NCI-H748 treated with DMSO at 0.1 percent for 48 hours (cell line): ENCODE measurements at regions not wholly inside any gene's neighbourhood (a gene's known extent, or its start where the extent isn't known, plus 50 kb on each side); places are given as distances from the start of the nearest gene placed in this dataset.
"Not testable (repeated sequence)": the region's sequence is repeated elsewhere in the genome, so short reads cannot be mapped to it uniquely, and the experiment has no call there.

Experiments used
- DNase-seq: peaks from one replicate; lab custom pipeline; 2025; lab: John Stamatoyannopoulos, UW

GRCh38 chr22:34604312-34604711 is 461.6 kb upstream of the ISX start:
- DNase-seq: no peak

- no peak for DNase-seq
Measured at GRCh38 chr22:34608106-34608505, 457.9 kb upstream of the ISX start.

- DNase-seq: no peak
Measured at GRCh38 chr22:34608540-34609115, 457.3 kb upstream of the ISX start.

DNA sequence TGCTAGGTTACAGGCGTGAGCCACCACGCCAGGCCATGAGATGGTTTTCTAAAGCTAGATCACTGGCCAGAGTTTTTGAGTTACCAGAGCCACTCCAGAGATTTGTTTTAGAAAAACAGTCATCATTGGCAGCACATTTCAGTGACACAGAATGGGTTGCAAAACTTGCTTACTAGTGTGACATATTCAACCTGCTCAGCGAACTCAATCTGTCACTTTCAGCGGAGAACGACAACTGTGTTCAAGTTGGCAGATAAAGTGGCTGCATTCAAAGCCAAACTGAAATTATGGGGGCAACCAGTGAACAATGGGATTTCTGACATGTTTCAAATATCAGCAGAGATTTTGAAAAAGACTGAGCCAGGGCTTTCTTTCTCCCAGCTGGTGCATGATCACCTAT is 456.3 kb upstream of the ISX start:
- DNase-seq: no peak

DNA sequence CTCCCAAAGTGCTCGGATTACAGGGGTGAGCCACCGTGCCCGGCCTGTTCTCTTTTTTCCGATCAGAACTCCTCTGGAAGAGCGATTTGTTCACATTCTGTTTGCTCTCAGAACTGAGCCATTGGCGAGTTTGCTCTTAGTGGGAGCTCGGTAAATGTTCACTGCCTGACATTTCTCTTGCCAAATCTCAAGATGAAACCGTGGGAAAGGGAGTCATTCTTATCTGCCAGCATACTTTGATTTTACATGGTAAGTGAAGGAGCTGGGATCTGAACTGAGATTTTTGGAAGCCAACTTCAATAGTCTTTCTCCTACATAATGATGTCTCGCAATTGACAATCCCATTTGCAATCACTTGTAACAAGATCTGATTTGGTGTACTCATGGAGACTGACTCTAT is 445.8 kb upstream of the ISX start:
- DNase-seq: no peak

- no peak for DNase-seq
Measured at GRCh38 chr22:34620832-34621231, 445.1 kb upstream of the ISX start.

DNA sequence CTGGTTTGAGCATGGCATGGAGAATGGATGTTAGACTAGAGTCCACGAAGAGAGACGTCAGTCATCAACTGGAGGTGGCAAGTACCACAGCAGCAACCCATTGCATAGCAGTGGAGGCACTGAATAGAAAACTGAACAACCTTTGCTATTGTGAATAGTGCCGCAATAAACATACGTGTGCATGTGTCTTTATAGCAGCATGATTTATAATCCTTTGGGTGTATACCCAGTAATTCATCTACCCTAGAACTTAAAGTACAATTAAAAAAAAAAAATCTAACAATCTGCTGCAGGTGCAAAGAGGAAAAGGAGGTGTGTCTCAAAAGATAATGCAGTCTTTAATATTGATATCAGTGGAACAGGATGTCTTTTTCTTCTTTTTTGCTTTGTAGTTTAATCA is 443.4 kb upstream of the ISX start:
- DNase-seq: no peak

- no peak for DNase-seq
Measured at GRCh38 chr22:34623580-34623979, 442.4 kb upstream of the ISX start.

GRCh38 chr22:34625892-34626291 is 440.1 kb upstream of the ISX start:
- not testable (repeated sequence) for DNase-seq

GRCh38 chr22:34638128-34638527 is 427.8 kb upstream of the ISX start:
- no peak for DNase-seq

DNA sequence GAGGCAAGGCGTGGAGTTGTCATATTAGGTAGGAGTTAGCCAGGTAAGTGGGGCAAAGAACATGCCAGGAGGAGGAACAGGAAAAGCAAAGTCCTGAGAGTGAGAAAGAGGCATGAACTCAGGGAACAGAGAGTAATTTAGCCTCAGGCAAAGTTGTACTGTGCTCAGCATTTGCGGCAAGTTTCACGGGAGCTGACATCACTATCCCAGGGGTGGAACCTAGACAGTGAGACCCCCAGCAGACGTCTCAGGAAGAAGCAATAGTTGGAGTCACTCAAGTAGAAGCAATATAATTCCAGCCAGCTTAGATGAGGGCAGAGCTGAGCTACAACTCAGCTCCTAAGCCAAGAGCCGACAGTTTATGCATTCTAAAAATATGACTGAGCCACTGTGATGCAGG is 426.0 kb upstream of the ISX start:
- DNase-seq: no peak

DNA sequence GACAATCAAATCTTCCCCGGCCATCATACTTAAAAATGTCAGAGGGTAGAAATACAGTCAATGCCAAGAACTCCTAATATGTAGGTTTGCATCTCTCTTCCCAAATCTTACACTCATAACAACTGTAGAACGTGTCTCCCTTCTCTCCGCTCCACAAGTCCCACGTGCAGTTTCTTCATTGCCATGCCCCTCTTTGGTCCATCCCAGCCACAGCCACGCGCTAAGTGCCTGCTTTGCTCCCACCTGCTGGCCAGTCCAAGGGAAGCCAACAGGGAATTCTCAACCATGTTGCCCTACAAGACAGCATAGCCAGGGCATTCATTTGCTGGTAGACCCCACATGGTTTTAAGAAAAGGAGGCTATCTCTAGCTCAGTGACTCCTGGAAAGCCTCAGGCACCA is 420.6 kb upstream of the ISX start:
- DNase-seq: no peak

DNA sequence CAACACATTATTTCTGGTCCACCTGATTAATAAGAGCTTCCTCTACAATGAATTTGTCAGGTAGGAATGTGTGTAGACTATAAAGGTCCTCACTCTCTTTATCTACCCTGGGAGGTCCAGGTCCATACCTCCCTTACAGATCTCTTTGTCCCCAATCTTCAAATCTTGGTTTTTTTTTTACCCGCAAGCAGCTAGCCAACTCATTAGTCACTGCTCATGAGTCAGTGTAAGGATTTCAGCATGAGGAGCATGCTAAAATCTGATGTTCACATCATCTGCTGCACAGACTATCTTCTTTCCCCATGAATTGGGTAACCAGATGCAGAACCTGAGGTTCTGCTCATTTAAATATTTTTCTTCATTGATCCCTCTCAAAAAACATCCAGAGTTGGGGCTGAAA is 397.0 kb upstream of the ISX start:
- no peak for DNase-seq

GRCh38 chr22:34683031-34683430 is 382.9 kb upstream of the ISX start:
- DNase-seq: not testable (repeated sequence)

DNA sequence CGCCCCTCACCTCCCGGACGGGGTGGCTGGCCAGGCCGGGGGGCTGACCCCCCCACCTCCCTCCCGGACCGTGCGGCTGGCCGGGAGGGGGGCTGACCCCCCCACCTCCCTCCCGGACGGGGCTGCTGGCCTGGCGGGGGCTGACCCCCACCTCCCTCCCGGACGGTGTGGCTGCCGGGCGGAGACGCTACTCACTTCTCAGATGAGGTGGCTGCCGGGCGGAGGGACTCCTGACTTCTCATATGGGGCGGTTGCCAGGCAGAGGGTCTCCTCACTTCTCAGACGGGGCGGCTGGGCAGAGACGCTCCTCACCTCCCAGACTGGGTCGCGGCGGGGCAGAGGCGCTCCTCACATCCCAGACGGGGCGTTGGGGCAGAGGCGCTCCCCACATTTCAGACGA is 381.7 kb upstream of the ISX start:
- not testable (repeated sequence) for DNase-seq

GRCh38 chr22:34687116-34687515 is 378.8 kb upstream of the ISX start:
- no peak for DNase-seq

DNA sequence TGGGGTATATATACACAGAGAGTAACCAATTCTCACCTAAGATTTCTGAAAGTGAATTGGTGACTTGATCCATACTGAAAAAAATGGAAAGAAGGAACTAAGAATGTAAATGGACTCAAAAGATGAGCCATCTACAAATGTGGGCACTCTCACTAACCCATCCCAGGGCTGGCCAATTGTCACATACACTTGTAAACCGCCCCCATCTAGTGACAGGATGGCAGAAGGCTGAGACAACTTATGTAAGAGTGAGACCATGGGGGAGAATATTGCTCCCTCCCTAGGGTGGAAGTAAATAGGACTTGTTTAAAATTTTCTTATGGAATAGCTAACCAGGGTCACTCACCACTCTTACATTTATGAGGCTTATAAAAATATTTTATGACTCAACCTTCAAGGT is 377.1 kb upstream of the ISX start:
- DNase-seq: no peak

DNA sequence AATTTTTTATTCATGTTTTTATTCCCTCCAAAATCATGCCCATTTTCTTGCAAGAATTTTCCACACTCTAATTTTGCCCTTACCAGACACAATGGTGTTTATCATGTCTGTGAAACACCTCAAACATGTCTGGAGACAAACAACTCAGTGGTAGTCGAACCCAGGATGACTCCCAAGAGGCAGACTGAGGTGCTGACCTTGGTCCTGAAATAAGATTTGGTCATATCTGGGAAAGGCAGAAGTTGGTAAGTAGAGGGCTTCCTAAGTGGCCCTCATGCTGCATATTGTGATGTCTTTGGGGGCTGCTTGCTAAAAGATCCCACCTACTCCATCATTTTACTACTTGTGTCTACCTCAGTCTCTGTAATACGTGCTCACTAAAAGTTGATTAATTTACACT is 369.4 kb upstream of the ISX start:
- no peak for DNase-seq

DNA sequence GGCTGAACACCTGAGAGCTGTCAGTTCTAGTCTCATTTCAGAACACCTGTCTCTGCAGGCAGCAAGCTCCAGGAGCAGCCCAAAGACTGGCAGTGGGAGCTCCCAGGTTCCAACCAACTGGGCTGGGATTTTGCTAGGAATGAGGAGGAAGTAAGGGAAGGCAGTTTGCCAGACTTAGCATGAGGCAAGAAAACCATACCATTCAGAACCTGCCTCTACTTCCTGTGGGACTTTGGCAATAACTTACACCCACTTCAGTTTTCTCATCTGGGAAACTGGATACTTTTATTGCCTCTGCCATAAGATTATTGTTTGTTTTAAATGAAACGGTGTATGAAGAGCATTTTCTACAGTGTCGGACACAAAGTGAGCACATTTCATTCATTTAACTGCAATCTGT is 363.7 kb upstream of the ISX start:
- DNase-seq: no peak

DNA sequence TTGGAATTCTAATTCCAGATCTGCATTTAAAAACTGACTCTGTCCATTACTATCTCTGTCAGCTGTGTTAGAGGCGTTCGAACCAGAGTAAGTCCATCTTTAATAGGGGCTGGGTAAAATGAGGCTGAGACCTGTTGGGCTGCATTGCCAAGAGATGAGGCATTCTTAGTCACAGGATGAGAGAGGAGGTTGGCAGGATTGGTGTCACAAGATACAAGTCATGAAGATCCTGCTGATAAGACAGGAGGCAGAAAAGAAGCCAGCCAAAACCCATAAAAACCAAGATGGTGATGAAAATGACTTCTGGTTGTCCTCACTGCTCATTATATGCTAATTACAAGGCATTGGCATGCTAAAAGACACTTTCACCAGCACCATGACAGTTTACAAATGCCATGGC is 356.3 kb upstream of the ISX start:
- DNase-seq: no peak

GRCh38 chr22:34722901-34723300 is 343.1 kb upstream of the ISX start:
- no peak for DNase-seq

GRCh38 chr22:34736081-34736480 is 329.9 kb upstream of the ISX start:
- no peak for DNase-seq

- DNase-seq: no peak
Measured at GRCh38 chr22:34738661-34739400, 327.1 kb upstream of the ISX start.

DNA sequence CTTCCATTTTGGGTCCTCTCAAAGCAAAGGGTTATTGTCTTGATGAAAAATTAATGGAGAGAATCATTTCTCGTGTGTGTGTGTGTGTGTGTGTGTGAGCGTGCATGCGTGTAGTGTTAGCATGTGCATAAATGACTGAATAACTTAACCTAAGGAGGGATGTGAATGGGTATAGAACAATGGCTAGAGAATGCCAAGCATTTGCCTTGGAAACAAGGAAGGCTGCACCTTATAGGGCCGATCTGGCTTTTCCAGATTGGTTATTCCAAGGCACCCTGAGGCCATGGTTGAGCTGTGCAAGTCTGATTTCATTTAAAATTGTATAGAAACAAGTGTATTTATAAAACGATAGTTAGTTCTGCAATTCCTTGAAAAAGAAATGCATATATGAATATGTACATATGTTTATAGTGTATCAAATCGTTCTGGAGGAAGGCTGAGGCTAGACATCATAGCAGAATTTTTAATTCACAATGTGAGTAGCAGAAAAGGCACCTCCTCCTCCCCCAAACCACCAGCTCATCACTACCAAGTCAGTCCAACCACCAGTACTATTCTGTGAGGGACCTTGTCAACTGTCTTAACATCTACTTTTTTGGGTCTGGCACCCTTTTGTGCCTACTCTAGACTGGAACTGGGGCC is 322.7 kb upstream of the ISX start:
- DNase-seq: no peak
